SK-N-SH treated with all-trans-retinoic acid at 6 μM for 48 hours (cell line): ENCODE measurements at regions not wholly inside any gene's neighbourhood (a gene's known extent, or its start where the extent isn't known, plus 50 kb on each side); places are given as distances from the start of the nearest gene placed in this dataset.

Source experiments
- CREB5 ChIP-seq: fragments of 250-450 bp; sonication (Bioruptor Pico); IDR thresholded peaks from 2 replicates; pipeline ENCODE4 v1.5.1; 2020; ENCODE audit warnings: low read depth, mild to moderate bottlenecking, moderate library complexity
- GLIS3 ChIP-seq: fragments of 250-450 bp; sonication (Bioruptor Pico); IDR thresholded peaks from 2 replicates; pipeline ENCODE4 v1.5.0; 2020; ENCODE audit warnings: mild to moderate bottlenecking, moderate library complexity
- TF ChIP-seq, protein P1 (sequence below): fragments of 250-450 bp; sonication (Bioruptor Pico); IDR thresholded peaks from 2 replicates; pipeline ENCODE4 v1.8.0; 2020; ENCODE audit warnings: mild to moderate bottlenecking, moderate library complexity, borderline replicate concordance

DNA sequence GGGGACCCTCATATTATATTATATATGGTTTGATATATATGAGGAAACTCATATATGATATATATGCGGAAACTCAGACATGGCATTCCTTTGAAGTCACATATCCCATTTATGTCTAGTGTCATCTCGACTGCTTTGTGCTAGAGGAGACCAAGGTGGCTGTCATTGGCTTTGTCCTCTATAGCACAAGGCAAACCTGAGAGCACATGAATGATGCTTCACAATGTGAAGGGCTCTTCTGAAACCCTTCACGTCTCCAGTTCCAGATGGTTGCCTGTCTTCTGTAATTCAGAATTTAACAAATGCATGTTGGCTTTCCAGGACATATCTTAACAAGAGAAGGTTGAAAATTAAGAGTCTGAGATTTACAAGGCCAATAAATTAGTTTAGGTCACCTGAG, 303.6 kb downstream of the BARHL2 start:
- TF ChIP-seq GLIS3 (CRISPR knock-in tag), result no peak
- TF ChIP-seq CREB5 (CRISPR knock-in tag), result no peak
- TF ChIP-seq, protein P1, sequence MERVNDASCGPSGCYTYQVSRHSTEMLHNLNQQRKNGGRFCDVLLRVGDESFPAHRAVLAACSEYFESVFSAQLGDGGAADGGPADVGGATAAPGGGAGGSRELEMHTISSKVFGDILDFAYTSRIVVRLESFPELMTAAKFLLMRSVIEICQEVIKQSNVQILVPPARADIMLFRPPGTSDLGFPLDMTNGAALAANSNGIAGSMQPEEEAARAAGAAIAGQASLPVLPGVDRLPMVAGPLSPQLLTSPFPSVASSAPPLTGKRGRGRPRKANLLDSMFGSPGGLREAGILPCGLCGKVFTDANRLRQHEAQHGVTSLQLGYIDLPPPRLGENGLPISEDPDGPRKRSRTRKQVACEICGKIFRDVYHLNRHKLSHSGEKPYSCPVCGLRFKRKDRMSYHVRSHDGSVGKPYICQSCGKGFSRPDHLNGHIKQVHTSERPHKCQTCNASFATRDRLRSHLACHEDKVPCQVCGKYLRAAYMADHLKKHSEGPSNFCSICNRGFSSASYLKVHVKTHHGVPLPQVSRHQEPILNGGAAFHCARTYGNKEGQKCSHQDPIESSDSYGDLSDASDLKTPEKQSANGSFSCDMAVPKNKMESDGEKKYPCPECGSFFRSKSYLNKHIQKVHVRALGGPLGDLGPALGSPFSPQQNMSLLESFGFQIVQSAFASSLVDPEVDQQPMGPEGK, result no peak
